ENCODE measurements at regions not wholly inside any gene's neighbourhood (a gene's known extent, or its start where the extent isn't known, plus 50 kb on each side); places are given as distances from the start of the nearest gene placed in this dataset.

- TF ChIP-seq EZH2 (IDR thresholded peaks at IDR 0.05; ENCODE audit: insufficient read depth, poor library complexity, severe bottlenecking) (no peak), EZH2phosphoT487 (IDR thresholded peaks at IDR 0.05; ENCODE audit: insufficient read depth, low read depth) (no peak)
Observed at GRCh38 chr2:43100883-43101662, 125.3 kb downstream of the ZFP36L2 start.
